ENCODE measurements at regions not wholly inside any gene's neighbourhood (a gene's known extent, or its start where the extent isn't known, plus 50 kb on each side); places are given as distances from the start of the nearest gene placed in this dataset.
A peak's percentile ranks its signal among the peaks of the same experiment; 100 is the strongest.

DNA sequence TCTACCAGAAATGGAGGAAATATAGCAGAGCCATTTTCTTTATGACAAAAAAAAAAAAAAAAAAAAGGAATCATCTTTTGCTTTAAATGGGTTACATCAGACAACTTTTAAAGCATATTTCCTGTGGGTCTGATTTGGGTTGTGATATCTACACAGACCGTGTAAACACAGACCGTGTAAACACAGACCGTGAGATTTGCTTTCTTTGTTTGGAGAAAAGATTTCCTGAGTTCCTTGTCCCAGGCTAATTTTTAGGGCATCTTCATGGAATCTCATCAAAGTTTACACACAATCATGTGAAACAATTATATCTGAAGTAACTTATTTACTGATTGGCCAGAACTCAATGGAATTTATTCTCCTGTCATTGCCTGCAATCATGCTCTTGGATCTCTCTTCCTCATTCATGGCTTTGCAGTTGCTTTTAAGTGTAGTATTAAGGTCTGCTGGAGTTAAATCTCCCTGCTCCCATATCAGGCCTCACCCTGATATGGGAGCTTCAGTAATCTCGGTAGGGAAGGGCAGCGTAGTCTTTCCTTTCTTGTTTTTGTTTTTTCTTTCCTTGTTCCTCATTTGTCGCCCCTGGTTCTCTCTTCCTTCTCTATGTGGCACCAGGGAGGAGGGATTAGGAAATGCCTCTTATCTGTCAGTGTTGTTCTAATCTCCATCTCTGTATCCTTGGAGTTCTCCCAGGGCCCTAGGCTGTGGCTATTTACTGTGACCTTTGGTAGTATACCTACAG is 248.6 kb upstream of the JADE1 start (continued):
- TF ChIP-seq, protein P1, sequence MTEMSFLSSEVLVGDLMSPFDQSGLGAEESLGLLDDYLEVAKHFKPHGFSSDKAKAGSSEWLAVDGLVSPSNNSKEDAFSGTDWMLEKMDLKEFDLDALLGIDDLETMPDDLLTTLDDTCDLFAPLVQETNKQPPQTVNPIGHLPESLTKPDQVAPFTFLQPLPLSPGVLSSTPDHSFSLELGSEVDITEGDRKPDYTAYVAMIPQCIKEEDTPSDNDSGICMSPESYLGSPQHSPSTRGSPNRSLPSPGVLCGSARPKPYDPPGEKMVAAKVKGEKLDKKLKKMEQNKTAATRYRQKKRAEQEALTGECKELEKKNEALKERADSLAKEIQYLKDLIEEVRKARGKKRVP (CRISPR knock-in tag; IDR thresholded peaks at IDR 0.05) = peak in 1 of 2 experiments; percentile 44; a peak in 1 of 4 replicates
- no peak for TF ChIP-seq ZBTB44 (CRISPR knock-in tag; IDR thresholded peaks at IDR 0.05)
- no peak for TF ChIP-seq ARID2 (CRISPR knock-in tag; IDR thresholded peaks at IDR 0.05; ENCODE audit: borderline replicate concordance)
- no peak for TF ChIP-seq PHF20 (CRISPR knock-in tag; IDR thresholded peaks at IDR 0.05)
- no peak for TF ChIP-seq NFYC (CRISPR knock-in tag; IDR thresholded peaks at IDR 0.05)
- peak; percentile 35; the same call in 1 of the 2 replicates for TF ChIP-seq GATAD2A (CRISPR knock-in tag; IDR thresholded peaks at IDR 0.05)
- TF ChIP-seq MTF2 (CRISPR knock-in tag; IDR thresholded peaks at IDR 0.05; ENCODE audit: borderline replicate concordance) = no peak
- no peak for TF ChIP-seq ZNF274 (CRISPR knock-in tag; IDR thresholded peaks at IDR 0.05)
- no peak for TF ChIP-seq MLLT10 (CRISPR knock-in tag; IDR thresholded peaks at IDR 0.05)
- no peak for TF ChIP-seq ELF3 (CRISPR knock-in tag; IDR thresholded peaks at IDR 0.05)
- no peak for TF ChIP-seq SOX6 (IDR thresholded peaks at IDR 0.05)
- peak; percentile 9; the same call in 1 of the 2 replicates for TF ChIP-seq SOX6 (CRISPR knock-in tag; IDR thresholded peaks at IDR 0.05)
- TF ChIP-seq BCL6 (CRISPR knock-in tag; IDR thresholded peaks at IDR 0.05) = peak; percentile 49; the same call in 1 of the 2 replicates

Data from HepG2 (cell line).